Astrocyte (in vitro differentiated cells and primary cell): ENCODE measurements at regions not wholly inside any gene's neighbourhood (a gene's known extent, or its start where the extent isn't known, plus 50 kb on each side); places are given as distances from the start of the nearest gene placed in this dataset.

ENCODE experiments used
- DNase-seq: peaks from one replicate; pipeline ENCODE4 v3.0.0-alpha.2; 2010; ENCODE audit warnings: low read depth
- FAIRE-seq: peaks from 2 replicates; lab custom pipeline; 2011; peaks lifted over from hg19 to GRCh38; lab: Jason Lieb, UNC
- H2AFZ ChIP-seq: 2 replicates; pipeline ENCODE4 v1.6.0; 2012; ENCODE audit warnings: low read depth, low read length, inconsistent platforms
- H3K27ac ChIP-seq: 2 replicates; pipeline ENCODE4 v1.5.1; 2011; ENCODE audit warnings: low read depth, low read length, inconsistent platforms
- H3K27me3 ChIP-seq: 2 replicates; pipeline ENCODE4 v1.6.0; 2011; ENCODE audit warnings: low read length, inconsistent platforms; ENCODE audit not compliant: insufficient read depth
- H3K36me3 ChIP-seq: 2 replicates; pipeline ENCODE4 v1.5.1; 2011; ENCODE audit warnings: low read length, inconsistent platforms; ENCODE audit not compliant: insufficient read depth
- H3K4me1 ChIP-seq: 2 replicates; pipeline ENCODE4 v1.5.1; 2011; ENCODE audit warnings: low read length, inconsistent platforms; ENCODE audit not compliant: insufficient read depth
- H3K4me2 ChIP-seq: 2 replicates; pipeline ENCODE4 v1.6.0; 2012; ENCODE audit warnings: low read length, inconsistent platforms
- H3K4me3 ChIP-seq: 2 replicates; pipeline ENCODE4 v1.5.1; 2011; ENCODE audit warnings: low read depth, mild to moderate bottlenecking, low read length, inconsistent platforms; ENCODE audit not compliant: insufficient read depth
- H3K79me2 ChIP-seq: 2 replicates; pipeline ENCODE4 v1.6.0; 2012; ENCODE audit warnings: mild to moderate bottlenecking, low read length, inconsistent platforms; ENCODE audit not compliant: insufficient read depth
- H3K9ac ChIP-seq: 2 replicates; pipeline ENCODE4 v1.6.0; 2012; ENCODE audit warnings: mild to moderate bottlenecking, low read length, inconsistent platforms
- H3K9me3 ChIP-seq: 2 replicates; pipeline ENCODE4 v1.5.1; 2012; ENCODE audit warnings: low read depth, mild to moderate bottlenecking, low read length, inconsistent platforms; ENCODE audit not compliant: insufficient read depth
- H4K20me1 ChIP-seq: 2 replicates; pipeline ENCODE4 v1.6.0; 2012; ENCODE audit warnings: low read length, inconsistent platforms; ENCODE audit not compliant: insufficient read depth
- H3K27ac Mint-ChIP-seq: one replicate; pipeline ENCODE4 v1.8.0; 2021; ENCODE audit warnings: mild to moderate bottlenecking, mixed read lengths; ENCODE audit not compliant: unreplicated experiment
- H3K27me3 Mint-ChIP-seq: one replicate; pipeline ENCODE4 v1.8.0; 2021; ENCODE audit warnings: low read depth, mixed read lengths; ENCODE audit not compliant: unreplicated experiment
- H3K36me3 Mint-ChIP-seq: one replicate; pipeline ENCODE4 v1.8.0; 2021; ENCODE audit warnings: low read depth, mixed read lengths; ENCODE audit not compliant: unreplicated experiment
- H3K4me1 Mint-ChIP-seq: one replicate; pipeline ENCODE4 v1.8.0; 2021; ENCODE audit warnings: low read depth, mixed read lengths; ENCODE audit not compliant: unreplicated experiment
- H3K4me3 Mint-ChIP-seq: one replicate; pipeline ENCODE4 v1.8.0; 2021; ENCODE audit warnings: mild to moderate bottlenecking, moderate library complexity, mixed read lengths; ENCODE audit not compliant: unreplicated experiment
- H3K9me3 Mint-ChIP-seq: one replicate; pipeline ENCODE4 v1.8.0; 2021; ENCODE audit warnings: mild to moderate bottlenecking, mixed read lengths; ENCODE audit not compliant: unreplicated experiment
- EZH2 ChIP-seq: IDR thresholded peaks from 2 replicates; pipeline ENCODE4 v1.6.1; 2012; ENCODE audit warnings: mild to moderate bottlenecking, low read length, inconsistent platforms; ENCODE audit not compliant: insufficient read depth
- TF ChIP-seq, protein P1 (sequence below): IDR thresholded peaks from 2 replicates; pipeline ENCODE4 v1.5.1; 2011; ENCODE audit warnings: low read depth, mild to moderate bottlenecking, inconsistent platforms, low read length, moderate library complexity; ENCODE audit not compliant: insufficient read depth

DNA sequence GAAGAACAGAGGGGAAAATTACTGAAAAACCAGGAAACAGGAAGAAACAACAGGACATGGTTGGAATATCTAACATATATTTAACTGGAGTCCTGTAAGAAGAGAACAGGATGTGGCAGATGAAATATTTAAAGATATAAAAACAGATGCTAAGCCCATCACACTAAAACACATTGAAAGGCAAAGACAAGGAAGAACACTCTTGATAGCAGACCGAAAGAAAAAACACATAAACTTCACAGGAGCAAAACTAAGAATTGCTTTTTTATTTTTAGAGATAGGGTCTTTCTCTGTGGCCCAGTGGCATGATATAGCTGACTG is 324.4 kb upstream of the ARRDC3 start:
- H3K9me3 ChIP-seq = no peaks in the 10 kb centered on the region
- no peak overlapping the region for H3K9ac ChIP-seq
- no peak overlapping the region for H3K4me3 Mint-ChIP-seq
- H3K4me2 ChIP-seq = no peak overlapping the region
- no peaks in the 10 kb centered on the region for H3K4me1 ChIP-seq
- FAIRE-seq (no peak), DNase-seq (no peak)
- TF ChIP-seq EZH2 = no peak
- TF ChIP-seq, protein P1, sequence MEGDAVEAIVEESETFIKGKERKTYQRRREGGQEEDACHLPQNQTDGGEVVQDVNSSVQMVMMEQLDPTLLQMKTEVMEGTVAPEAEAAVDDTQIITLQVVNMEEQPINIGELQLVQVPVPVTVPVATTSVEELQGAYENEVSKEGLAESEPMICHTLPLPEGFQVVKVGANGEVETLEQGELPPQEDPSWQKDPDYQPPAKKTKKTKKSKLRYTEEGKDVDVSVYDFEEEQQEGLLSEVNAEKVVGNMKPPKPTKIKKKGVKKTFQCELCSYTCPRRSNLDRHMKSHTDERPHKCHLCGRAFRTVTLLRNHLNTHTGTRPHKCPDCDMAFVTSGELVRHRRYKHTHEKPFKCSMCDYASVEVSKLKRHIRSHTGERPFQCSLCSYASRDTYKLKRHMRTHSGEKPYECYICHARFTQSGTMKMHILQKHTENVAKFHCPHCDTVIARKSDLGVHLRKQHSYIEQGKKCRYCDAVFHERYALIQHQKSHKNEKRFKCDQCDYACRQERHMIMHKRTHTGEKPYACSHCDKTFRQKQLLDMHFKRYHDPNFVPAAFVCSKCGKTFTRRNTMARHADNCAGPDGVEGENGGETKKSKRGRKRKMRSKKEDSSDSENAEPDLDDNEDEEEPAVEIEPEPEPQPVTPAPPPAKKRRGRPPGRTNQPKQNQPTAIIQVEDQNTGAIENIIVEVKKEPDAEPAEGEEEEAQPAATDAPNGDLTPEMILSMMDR = no peak
- peaks cover 2% of the 10 kb centered on the region for H3K9me3 Mint-ChIP-seq
- H3K36me3 Mint-ChIP-seq = no peaks in the 10 kb centered on the region
- no peaks in the 10 kb centered on the region for H3K27me3 Mint-ChIP-seq
- H2AFZ ChIP-seq = no peak overlapping the region
- H3K27me3 ChIP-seq = no peaks in the 10 kb centered on the region
- no peaks in the 10 kb centered on the region for H3K79me2 ChIP-seq
- no peaks in the 10 kb centered on the region for H3K36me3 ChIP-seq
- no peak overlapping the region for H3K27ac Mint-ChIP-seq
- no peak overlapping the region for H3K27ac ChIP-seq
- peaks cover 4% of the 10 kb centered on the region for H3K4me1 Mint-ChIP-seq
- H3K4me3 ChIP-seq = no peak overlapping the region
- no peaks in the 10 kb centered on the region for H4K20me1 ChIP-seq

DNA sequence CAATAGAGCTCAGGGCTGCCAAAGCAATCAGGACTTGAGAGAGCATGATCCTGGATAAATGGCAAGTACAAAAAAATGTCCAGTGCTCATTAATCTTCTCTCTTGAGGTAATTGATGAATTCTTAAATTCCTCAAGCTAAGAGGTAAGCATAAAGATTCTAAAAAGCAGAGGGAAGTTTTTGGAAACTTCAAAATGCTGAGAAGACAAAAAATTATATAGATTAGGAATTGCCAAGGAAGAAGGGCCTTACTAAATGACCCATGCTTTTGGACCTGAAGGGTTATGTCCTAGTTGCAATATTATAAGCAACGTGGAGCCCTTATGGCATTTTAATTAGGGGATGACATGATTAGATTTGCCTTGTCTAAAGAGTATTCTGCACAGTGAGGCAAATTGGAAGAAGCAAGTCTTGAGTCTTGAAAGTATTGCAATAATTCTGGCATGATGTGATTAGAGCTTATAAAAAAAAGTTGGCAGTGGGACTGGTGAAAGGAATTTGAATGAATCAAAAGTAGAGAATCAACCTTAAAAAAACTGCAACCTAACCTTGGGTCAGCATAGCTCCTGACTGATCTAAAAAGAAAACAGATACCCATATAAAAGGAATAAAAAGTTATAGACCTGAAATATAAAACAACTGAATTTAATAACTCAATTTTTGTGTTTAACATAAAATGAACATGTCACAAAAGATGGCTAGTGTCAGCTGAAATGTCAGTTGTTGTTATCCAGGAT is 323.8 kb upstream of the ARRDC3 start:
- H3K27me3 ChIP-seq = no peaks in the 10 kb centered on the region
- H4K20me1 ChIP-seq = no peaks in the 10 kb centered on the region
- H3K4me1 ChIP-seq = no peaks in the 10 kb centered on the region
- H3K4me3 ChIP-seq = no peak overlapping the region
- Mint-ChIP-seq H3K4me1 (peaks cover 4% of the 10 kb centered on the region), H3K9me3 (peaks cover 2% of the 10 kb centered on the region), H3K27ac (no peak overlapping the region), H3K4me3 (no peak overlapping the region), H3K36me3 (no peaks in the 10 kb centered on the region), H3K27me3 (no peaks in the 10 kb centered on the region)
- TF ChIP-seq EZH2 = no peak
- TF ChIP-seq, protein P1 = no peak
- no peaks in the 10 kb centered on the region for H3K36me3 ChIP-seq
- H3K9me3 ChIP-seq = no peaks in the 10 kb centered on the region
- FAIRE-seq (no peak), DNase-seq (peak; percentile 59)
- no peak overlapping the region for H2AFZ ChIP-seq
- peak overlapping the region; percentile 12 for H3K4me2 ChIP-seq
- no peak overlapping the region for H3K27ac ChIP-seq
- no peak overlapping the region for H3K9ac ChIP-seq
- H3K79me2 ChIP-seq = no peaks in the 10 kb centered on the region

DNA sequence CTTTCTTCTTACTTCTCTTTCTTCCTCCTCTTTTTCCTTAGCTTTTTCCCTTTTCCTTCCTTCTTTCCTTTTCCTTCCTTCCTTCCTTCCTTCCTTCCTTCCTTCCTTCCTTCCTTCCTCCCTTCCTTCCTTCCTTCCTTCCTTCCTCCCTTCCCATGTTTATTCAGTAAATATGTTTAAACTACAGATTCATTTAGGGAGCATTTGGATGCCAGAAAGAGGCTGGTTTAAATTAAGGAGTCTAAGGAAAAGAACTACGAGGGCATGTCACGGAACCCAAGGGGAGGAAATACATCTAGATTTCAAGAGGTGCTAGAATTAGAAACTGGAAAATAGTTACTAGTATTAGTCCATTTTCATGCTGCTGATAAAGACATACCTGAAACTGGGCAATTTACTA is 320.0 kb upstream of the ARRDC3 start:
- no peaks in the 10 kb centered on the region for H3K79me2 ChIP-seq
- DNase-seq = no peak

More for the DNA sequence above, 320.0 kb upstream of the ARRDC3 start:
- Histone ChIP-seq H3K27ac (no peak overlapping the region), H3K9ac (no peak overlapping the region), H3K4me1 (no peaks in the 10 kb centered on the region), H3K9me3 (no peaks in the 10 kb centered on the region), H3K27me3 (no peaks in the 10 kb centered on the region), H3K4me3 (no peak overlapping the region), H4K20me1 (no peaks in the 10 kb centered on the region), H3K36me3 (no peaks in the 10 kb centered on the region), H3K4me2 (no peak overlapping the region), H2AFZ (no peak overlapping the region)
- no peaks in the 10 kb centered on the region for H3K36me3 Mint-ChIP-seq
- no peak overlapping the region for H3K27ac Mint-ChIP-seq
- H3K27me3 Mint-ChIP-seq = no peaks in the 10 kb centered on the region
- no peak overlapping the region for H3K4me3 Mint-ChIP-seq
- H3K9me3 Mint-ChIP-seq = peaks cover 3% of the 10 kb centered on the region
- FAIRE-seq = no peak
- H3K4me1 Mint-ChIP-seq = peaks cover 4% of the 10 kb centered on the region
- TF ChIP-seq, protein P1 = no peak
- no peak for TF ChIP-seq EZH2
